ENCODE measurements at regions not wholly inside any gene's neighbourhood (a gene's known extent, or its start where the extent isn't known, plus 50 kb on each side); places are given as distances from the start of the nearest gene placed in this dataset.
A peak's percentile ranks its signal among the peaks of the same experiment; 100 is the strongest.

DNA sequence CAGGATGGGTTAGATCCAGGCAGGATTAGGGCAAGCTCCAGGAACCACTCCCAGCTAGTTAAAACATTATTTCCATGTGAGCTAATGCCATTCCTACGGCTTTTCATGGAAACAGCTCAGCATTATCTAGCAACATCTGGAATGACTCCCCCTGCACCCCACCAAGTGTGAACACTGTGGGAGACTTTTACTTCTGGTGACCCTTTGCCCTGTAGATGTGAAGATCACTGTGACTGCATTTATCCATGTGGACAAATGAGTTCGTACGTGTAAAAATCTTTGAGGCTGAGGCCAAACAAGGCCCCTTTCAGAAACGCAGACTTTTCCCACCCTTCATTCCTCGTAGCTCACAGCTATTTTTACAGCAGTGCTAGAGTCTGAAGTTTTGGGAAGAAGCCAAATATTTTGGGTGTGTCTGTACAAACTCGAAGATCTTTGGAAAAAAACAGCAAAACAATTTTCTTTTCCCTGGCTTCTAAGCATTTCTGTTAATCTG, 221.8 kb upstream of the SOX4 start:
- no peak overlapping the region for H3K4me3 ChIP-seq (ENCODE audit: low read length in 3 of 3)
- TF ChIP-seq, protein P1, sequence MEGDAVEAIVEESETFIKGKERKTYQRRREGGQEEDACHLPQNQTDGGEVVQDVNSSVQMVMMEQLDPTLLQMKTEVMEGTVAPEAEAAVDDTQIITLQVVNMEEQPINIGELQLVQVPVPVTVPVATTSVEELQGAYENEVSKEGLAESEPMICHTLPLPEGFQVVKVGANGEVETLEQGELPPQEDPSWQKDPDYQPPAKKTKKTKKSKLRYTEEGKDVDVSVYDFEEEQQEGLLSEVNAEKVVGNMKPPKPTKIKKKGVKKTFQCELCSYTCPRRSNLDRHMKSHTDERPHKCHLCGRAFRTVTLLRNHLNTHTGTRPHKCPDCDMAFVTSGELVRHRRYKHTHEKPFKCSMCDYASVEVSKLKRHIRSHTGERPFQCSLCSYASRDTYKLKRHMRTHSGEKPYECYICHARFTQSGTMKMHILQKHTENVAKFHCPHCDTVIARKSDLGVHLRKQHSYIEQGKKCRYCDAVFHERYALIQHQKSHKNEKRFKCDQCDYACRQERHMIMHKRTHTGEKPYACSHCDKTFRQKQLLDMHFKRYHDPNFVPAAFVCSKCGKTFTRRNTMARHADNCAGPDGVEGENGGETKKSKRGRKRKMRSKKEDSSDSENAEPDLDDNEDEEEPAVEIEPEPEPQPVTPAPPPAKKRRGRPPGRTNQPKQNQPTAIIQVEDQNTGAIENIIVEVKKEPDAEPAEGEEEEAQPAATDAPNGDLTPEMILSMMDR (IDR thresholded peaks at IDR 0.05; ENCODE audit: borderline replicate concordance, extremely low read depth, insufficient read depth) = no peak
- H3K27ac ChIP-seq (ENCODE audit: low read depth in 2 of 2, low read length in 2 of 2) = peak overlapping the region in 1 of 2 donors; percentile 3
- intact Hi-C loops (cut with DNase I) = no loop called here
- no peaks in the 10 kb centered on the region for H3K27me3 ChIP-seq (ENCODE audit: control insufficient read depth, insufficient read depth, low read length)
- H3K36me3 ChIP-seq (ENCODE audit: control insufficient read depth in 2 of 3, insufficient read depth in 3 of 3, low read length in 3 of 3) = no peaks in the 10 kb centered on the region
- no peak for FAIRE-seq
- no peak overlapping the region for H3K9ac ChIP-seq (ENCODE audit: low read length in 3 of 3)
- H3K4me1 ChIP-seq (ENCODE audit: control insufficient read depth in 2 of 3, insufficient read depth in 2 of 3, low read depth in 1 of 3, low read length in 3 of 3) = peaks cover 0 to 9% (median 2%) of the 10 kb centered on the region in 3 donors
- DNase-seq = peak in 2 of 5 donors; percentile 53 to 76
- no peaks in the 10 kb centered on the region for H3K9me3 ChIP-seq (ENCODE audit: control insufficient read depth in 2 of 3, insufficient read depth in 1 of 3, low read length in 3 of 3)

DNA sequence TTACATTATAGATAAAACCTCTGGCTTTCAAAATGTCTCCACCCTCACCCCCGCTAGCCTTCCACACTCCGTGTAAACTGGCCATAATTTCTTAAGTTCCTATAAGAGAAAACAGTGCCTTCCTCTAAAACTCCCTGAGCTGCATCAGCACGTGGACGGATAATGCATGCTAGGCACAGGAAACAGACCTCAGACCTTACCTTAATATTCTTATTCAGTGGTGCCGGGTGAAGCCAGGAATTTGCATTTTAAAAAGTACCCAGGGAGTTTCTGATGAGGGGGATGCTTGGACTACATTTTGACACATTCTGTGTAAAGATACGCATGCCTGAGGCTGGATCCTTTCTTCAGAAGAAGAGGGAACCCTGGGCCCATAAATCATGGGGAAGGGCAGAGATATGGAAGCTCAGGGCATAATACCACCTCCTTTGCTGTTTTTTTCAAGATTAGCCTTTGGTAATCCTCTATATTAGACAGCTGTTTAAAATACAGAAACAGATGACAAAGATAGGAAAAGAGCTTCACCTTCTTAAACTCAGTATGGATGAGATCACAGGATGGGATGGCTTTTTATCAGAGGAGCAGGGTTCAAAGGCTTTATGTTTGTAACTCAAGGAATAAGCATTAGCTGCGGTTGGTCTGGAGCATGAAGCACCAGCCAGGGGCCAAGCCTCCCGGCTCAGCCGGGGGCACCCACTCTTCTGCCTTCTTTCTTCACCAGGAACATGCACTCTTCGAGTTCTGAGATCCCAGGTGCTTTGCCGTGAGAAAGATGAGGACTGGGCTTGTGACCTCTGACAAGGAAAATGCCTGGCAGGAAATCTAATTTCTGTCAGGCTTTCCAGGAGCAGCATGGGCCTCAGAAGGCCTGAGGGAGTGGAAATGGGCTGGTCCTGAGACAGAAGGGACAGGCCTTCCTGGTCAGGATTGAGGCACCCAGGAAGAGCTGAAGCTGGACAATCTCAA, 218.1 kb upstream of the SOX4 start:
- intact Hi-C loops (cut with DNase I) = no loop called here
- peaks cover 0 to 9% (median 2%) of the 10 kb centered on the region in 3 donors for H3K4me1 ChIP-seq (ENCODE audit: control insufficient read depth in 2 of 3, insufficient read depth in 2 of 3, low read depth in 1 of 3, low read length in 3 of 3)

DNA sequence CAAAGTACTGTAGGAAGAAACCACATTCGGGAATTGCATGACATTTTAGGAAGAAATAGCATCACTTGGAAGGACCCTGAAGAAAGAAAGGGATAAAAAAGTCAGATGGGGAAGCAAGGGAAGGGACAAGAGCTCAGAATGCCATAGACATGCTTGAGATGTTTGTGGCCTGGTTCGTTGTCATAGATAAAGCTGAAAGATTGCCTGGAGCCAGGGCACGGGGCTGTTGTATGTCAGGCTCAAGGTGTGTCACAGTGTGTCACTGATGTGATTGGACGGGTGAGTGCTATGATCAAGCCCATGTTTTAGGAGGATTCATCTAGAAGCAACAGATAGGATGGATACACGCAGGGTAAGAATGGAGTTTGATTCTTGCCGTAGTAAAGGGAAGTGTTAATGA, 216.2 kb upstream of the SOX4 start:
- no peak overlapping the region for H3K27ac ChIP-seq (ENCODE audit: low read depth in 2 of 2, low read length in 2 of 2)
- no peak for DNase-seq
- TF ChIP-seq, protein P1 (IDR thresholded peaks at IDR 0.05; ENCODE audit: borderline replicate concordance, extremely low read depth, insufficient read depth) = no peak

More for the DNA sequence above, 218.1 kb upstream of the SOX4 start:
- DNase-seq (peak in 2 of 5 donors; percentile 43 to 46), FAIRE-seq (no peak)
- Histone ChIP-seq H3K9ac (ENCODE audit: low read length in 3 of 3) (no peak overlapping the region), H3K36me3 (ENCODE audit: control insufficient read depth in 2 of 3, insufficient read depth in 3 of 3, low read length in 3 of 3) (no peaks in the 10 kb centered on the region), H3K27me3 (ENCODE audit: control insufficient read depth, insufficient read depth, low read length) (no peaks in the 10 kb centered on the region), H3K4me3 (ENCODE audit: low read length in 3 of 3) (no peak overlapping the region), H3K27ac (ENCODE audit: low read depth in 2 of 2, low read length in 2 of 2) (no peak overlapping the region), H3K9me3 (ENCODE audit: control insufficient read depth in 2 of 3, insufficient read depth in 1 of 3, low read length in 3 of 3) (no peaks in the 10 kb centered on the region)
- TF ChIP-seq, protein P1 (IDR thresholded peaks at IDR 0.05; ENCODE audit: borderline replicate concordance, extremely low read depth, insufficient read depth) = no peak

More for the DNA sequence above, 216.2 kb upstream of the SOX4 start:
- intact Hi-C loops (cut with DNase I) = no loop called here
- Histone ChIP-seq H3K4me3 (ENCODE audit: low read length in 3 of 3) (no peak overlapping the region), H3K27me3 (ENCODE audit: control insufficient read depth, insufficient read depth, low read length) (no peaks in the 10 kb centered on the region), H3K36me3 (ENCODE audit: control insufficient read depth in 2 of 3, insufficient read depth in 3 of 3, low read length in 3 of 3) (no peaks in the 10 kb centered on the region), H3K9me3 (ENCODE audit: control insufficient read depth in 2 of 3, insufficient read depth in 1 of 3, low read length in 3 of 3) (no peaks in the 10 kb centered on the region), H3K9ac (ENCODE audit: low read length in 3 of 3) (no peak overlapping the region), H3K4me1 (ENCODE audit: control insufficient read depth in 2 of 3, insufficient read depth in 2 of 3, low read depth in 1 of 3, low read length in 3 of 3) (no peaks in the 10 kb centered on the region)
- no peak for FAIRE-seq

Measured in kidney (tissue), 13 donors.